IMR-90 (cell line): ENCODE measurements at regions not wholly inside any gene's neighbourhood (a gene's known extent, or its start where the extent isn't known, plus 50 kb on each side); places are given as distances from the start of the nearest gene placed in this dataset.
"Not testable (repeated sequence)": the region's sequence is repeated elsewhere in the genome, so short reads cannot be mapped to it uniquely, and the experiment has no call there.

Source experiments
- CTCF ChIP-seq: conservative IDR thresholded peaks from 2 replicates; pipeline ENCODE4 v1.5.1; 2012; ENCODE audit warnings: mild to moderate bottlenecking, low read depth, low read length, improper control_type of control experiment
- FOS ChIP-seq: fragments of 150-350 bp; IDR thresholded peaks from 2 replicates; pipeline ENCODE4 v1.6.1; 2016; ENCODE audit warnings: low read depth, low read length
- MAZ ChIP-seq: IDR thresholded peaks from 2 replicates; pipeline ENCODE4 v1.6.1; 2012; ENCODE audit warnings: low read depth, mild to moderate bottlenecking, low read length, improper control_type of control experiment, moderate library complexity, borderline replicate concordance
- MXI1 ChIP-seq: IDR thresholded peaks from 2 replicates; pipeline ENCODE4 v1.6.1; 2012; ENCODE audit warnings: low read depth, mild to moderate bottlenecking, low read length, moderate library complexity, borderline replicate concordance
- POLR2A ChIP-seq: IDR thresholded peaks from 2 replicates; pipeline ENCODE4 v1.6.1; 2012; ENCODE audit warnings: mild to moderate bottlenecking, low read depth, low read length

DNA sequence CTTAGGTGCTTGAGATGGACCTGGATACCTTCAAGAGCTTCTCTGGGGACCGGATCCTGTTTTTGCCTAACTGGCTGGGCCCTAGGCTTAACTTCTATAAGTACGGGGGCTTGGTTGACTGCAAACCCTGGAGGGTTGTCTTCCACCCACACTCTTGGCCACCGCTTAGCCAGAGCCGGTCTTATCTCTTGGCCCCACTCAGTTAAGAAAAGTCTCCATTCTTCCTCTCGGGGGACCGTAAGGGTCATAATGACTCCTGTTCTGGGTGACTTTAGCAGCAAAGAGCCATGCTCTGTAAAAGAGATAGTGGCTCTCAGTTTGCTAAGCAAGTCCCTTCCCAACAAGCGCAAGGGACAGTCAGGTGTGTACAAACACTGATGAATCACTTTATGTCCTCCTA is 153.2 kb downstream of the UNC93B1 start:
- TF ChIP-seq MAZ, POLR2A, MXI1, FOS, CTCF: not testable (repeated sequence)
